ENCODE measurements at regions not wholly inside any gene's neighbourhood (a gene's known extent, or its start where the extent isn't known, plus 50 kb on each side); places are given as distances from the start of the nearest gene placed in this dataset.

DNA sequence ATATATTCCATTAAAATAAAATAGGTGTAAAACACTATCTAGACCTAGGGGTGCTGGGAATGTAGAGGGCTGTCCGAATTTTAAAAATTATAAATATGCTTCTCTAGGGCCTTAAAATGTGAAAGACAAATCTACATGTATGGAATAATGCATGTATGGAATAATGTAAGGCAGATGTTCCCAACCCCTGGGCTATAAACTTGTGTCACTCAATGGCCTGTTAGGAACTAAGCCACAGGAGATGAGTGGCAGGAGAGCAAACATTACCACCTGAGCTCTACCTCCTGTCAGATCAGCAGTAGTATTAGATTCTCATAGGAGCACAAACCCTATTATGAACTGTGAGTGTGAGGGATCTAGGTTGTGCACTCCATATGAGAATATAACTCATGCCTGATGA, 482.6 kb upstream of the TGFBR2 start:
- Histone ChIP-seq H3K27me3 (no peaks in the 10 kb centered on the region), H3K4me1 (peaks cover 0 to 3% of the 10 kb centered on the region in 2 donors), H3K9me3 (no peaks in the 10 kb centered on the region), H3K36me3 (no peaks in the 10 kb centered on the region), H3K4me3 (replicated peaks in 1 of 3) (no peak overlapping the region), H3K27ac (no peak overlapping the region)
- DNase-seq: no peak
- intact Hi-C loops (cut with DNase I): no loop called here
- TF ChIP-seq POLR2A (IDR thresholded peaks at IDR 0.05): no peak
- TF ChIP-seq, protein P1, sequence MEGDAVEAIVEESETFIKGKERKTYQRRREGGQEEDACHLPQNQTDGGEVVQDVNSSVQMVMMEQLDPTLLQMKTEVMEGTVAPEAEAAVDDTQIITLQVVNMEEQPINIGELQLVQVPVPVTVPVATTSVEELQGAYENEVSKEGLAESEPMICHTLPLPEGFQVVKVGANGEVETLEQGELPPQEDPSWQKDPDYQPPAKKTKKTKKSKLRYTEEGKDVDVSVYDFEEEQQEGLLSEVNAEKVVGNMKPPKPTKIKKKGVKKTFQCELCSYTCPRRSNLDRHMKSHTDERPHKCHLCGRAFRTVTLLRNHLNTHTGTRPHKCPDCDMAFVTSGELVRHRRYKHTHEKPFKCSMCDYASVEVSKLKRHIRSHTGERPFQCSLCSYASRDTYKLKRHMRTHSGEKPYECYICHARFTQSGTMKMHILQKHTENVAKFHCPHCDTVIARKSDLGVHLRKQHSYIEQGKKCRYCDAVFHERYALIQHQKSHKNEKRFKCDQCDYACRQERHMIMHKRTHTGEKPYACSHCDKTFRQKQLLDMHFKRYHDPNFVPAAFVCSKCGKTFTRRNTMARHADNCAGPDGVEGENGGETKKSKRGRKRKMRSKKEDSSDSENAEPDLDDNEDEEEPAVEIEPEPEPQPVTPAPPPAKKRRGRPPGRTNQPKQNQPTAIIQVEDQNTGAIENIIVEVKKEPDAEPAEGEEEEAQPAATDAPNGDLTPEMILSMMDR (IDR thresholded peaks at IDR 0.05): no peak
- 91 to 98% methylated on average over 1 of the region's 1 CpG for WGBS, 2 donors

DNA sequence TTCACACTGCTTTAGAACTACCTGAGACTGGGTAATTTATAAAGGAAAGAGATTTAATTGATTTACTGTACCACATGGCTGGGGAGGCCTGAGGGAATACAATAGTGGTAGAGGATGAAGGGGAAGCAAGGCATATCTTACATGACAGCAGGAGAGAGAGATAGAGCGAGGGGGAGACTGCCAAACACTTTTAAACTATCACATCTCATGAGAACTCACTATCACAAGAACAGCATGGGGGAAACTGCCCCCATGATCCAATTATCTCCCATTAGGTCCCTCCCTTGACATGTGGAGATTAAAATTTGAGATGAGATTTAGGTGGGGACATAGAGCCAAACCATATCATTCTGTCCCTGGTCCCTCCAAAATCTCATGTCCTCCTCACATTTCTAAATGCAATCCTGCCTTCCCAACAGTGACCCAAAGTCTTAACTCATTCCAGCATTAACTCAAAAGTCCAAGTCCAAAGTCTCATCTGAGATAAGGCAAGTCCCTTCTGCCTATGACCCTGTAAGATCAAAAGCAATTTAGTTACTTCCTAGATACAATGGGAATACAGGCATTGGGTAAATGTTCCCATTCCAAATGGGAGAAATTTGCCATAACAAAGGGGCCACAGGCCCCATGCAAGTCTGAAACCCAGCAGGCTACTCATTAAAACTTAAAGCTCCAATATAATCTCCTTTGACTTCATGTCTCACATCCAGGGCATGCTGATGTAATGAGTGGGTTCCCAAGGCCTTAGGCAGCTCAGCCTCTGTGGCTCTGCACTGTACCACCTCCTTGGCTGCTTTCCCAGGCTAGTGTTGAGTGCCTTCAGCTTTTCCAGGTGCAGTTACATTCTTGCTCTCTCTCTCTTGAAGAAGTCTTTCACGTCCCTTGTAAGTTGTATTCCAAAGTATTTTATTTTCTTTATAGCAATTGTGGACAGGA, 481.7 kb upstream of the TGFBR2 start:
- H3K27ac ChIP-seq: no peak overlapping the region
- no peaks in the 10 kb centered on the region for H3K27me3 ChIP-seq
- 51 to 54% methylated on average over 2 of the region's 2 CpGs for WGBS, 2 donors
- no peak overlapping the region for H3K4me3 ChIP-seq (replicated peaks in 1 of 3)
- intact Hi-C loops (cut with DNase I): no loop called here
- H3K4me1 ChIP-seq: peaks cover 0 to 3% of the 10 kb centered on the region in 2 donors
- peak; percentile 79 to 86 for DNase-seq
- TF ChIP-seq, protein P1 (IDR thresholded peaks at IDR 0.05): no peak
- no peak for TF ChIP-seq POLR2A (IDR thresholded peaks at IDR 0.05)
- H3K9me3 ChIP-seq: no peaks in the 10 kb centered on the region
- no peaks in the 10 kb centered on the region for H3K36me3 ChIP-seq

- no peak for DNase-seq
- H3K27ac ChIP-seq: no peak overlapping the region
- intact Hi-C loops (cut with DNase I): no loop called here
- peaks cover 0 to 3% of the 10 kb centered on the region in 2 donors for H3K4me1 ChIP-seq
- no peaks in the 10 kb centered on the region for H3K9me3 ChIP-seq
- H3K4me3 ChIP-seq (replicated peaks in 1 of 3): no peak overlapping the region
- no peaks in the 10 kb centered on the region for H3K27me3 ChIP-seq
- TF ChIP-seq, protein P1 (IDR thresholded peaks at IDR 0.05): no peak
- no peak for TF ChIP-seq POLR2A (IDR thresholded peaks at IDR 0.05)
- WGBS, 2 donors: 63 to 64% methylated on average over 2 of the region's 2 CpGs
- no peaks in the 10 kb centered on the region for H3K36me3 ChIP-seq
These were observed 476.6 kb upstream of the TGFBR2 start for GRCh38 chr3:30129765-30130164.

GRCh38 chr3:30130391-30130790, 476.0 kb upstream of the TGFBR2 start:
- no peaks in the 10 kb centered on the region for H3K27me3 ChIP-seq
- H3K27ac ChIP-seq: no peak overlapping the region
- intact Hi-C loops (cut with DNase I): no loop called here
- no peaks in the 10 kb centered on the region for H3K9me3 ChIP-seq
- no peaks in the 10 kb centered on the region for H3K36me3 ChIP-seq
- no peak for TF ChIP-seq POLR2A (IDR thresholded peaks at IDR 0.05)
- TF ChIP-seq, protein P1 (IDR thresholded peaks at IDR 0.05): no peak
- WGBS, 2 donors: 93 to 100% methylated on average over 1 of the region's 1 CpG
- H3K4me3 ChIP-seq (replicated peaks in 1 of 3): no peak overlapping the region
- H3K4me1 ChIP-seq: peaks cover 0 to under 1% of the 10 kb centered on the region in 2 donors
- no peak for DNase-seq

DNA sequence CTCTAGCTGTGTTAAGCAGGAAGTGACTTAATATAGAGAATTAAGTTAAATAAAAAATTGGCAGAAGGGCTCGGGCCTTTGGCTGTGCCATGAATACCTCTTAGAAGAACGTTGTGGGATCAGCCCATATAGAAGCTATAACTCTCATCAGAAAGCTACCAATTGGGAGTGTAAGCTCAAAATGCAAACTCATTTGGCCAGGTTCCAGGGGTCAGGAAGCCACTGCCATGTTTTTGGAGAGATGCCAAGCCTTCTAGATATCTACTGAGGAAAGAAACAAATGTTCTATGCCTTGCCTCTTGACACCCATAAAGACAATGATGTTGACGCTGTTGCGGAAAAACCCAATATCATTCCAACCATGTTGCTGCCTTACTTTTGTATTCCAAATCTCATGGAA, 475.2 kb upstream of the TGFBR2 start:
- H3K4me1 ChIP-seq: no peaks in the 10 kb centered on the region
- H3K36me3 ChIP-seq: no peaks in the 10 kb centered on the region
- H3K4me3 ChIP-seq (replicated peaks in 1 of 3): no peak overlapping the region
- intact Hi-C loops (cut with DNase I): no loop called here
- TF ChIP-seq, protein P1 (IDR thresholded peaks at IDR 0.05): no peak
- TF ChIP-seq POLR2A (IDR thresholded peaks at IDR 0.05): no peak
- no peak overlapping the region for H3K27ac ChIP-seq
- no peaks in the 10 kb centered on the region for H3K27me3 ChIP-seq
- H3K9me3 ChIP-seq: no peaks in the 10 kb centered on the region
- WGBS, 2 donors: 84 to 90% methylated on average over 4 of the region's 4 CpGs
- DNase-seq: no peak
